A673 (cell line): ENCODE measurements at regions not wholly inside any gene's neighbourhood (a gene's known extent, or its start where the extent isn't known, plus 50 kb on each side); places are given as distances from the start of the nearest gene placed in this dataset.

ENCODE experiments used
- BruUV-seq: library from RNA; stranded (reverse); fragments of 400-500 nt; replicated peaks from 2 replicates; lab custom pipeline; 2021; lab: Mats Ljungman, UMichigan
- CTCF ChIA-PET: fragments of 300-600 bp; sonication (Branson Sonifier 250); formaldehyde crosslinking; loops from one replicate; lab custom pipeline; 2022; ENCODE audit warnings: antibody characterized with exemption; lab: Charles Lee
- POLR2A ChIA-PET: fragments of 300-600 bp; sonication (Branson Sonifier 250); formaldehyde crosslinking; loops from one replicate; lab custom pipeline; 2022; ENCODE audit warnings: antibody characterized with exemption; ENCODE audit not compliant: low non-redundant PET; lab: Charles Lee
- DNase-seq: peaks from one replicate; pipeline ENCODE4 v3.0.0-alpha.2; 2015; ENCODE audit warnings: low spot score
- H3K27ac ChIP-seq: fragments of 200-600 bp; sonication (generic); 2 replicates; pipeline ENCODE4 v1.5.1; 2016; ENCODE audit warnings: mixed run types, low read depth, mild to moderate bottlenecking, mixed read lengths, antibody characterized with exemption, low read length; ENCODE audit not compliant: poor library complexity, severe bottlenecking
- H3K27me3 ChIP-seq: fragments of 200-600 bp; sonication (generic); replicated peaks from 2 replicates; pipeline ENCODE4 v1.6.1; 2017; ENCODE audit warnings: mixed run types, low read depth, mild to moderate bottlenecking, mixed read lengths, antibody characterized with exemption, low read length; ENCODE audit not compliant: insufficient read depth, poor library complexity
- H3K36me3 ChIP-seq: fragments of 200-600 bp; sonication (generic); 2 replicates; pipeline ENCODE4 v1.6.1; 2016; ENCODE audit warnings: mixed run types, mild to moderate bottlenecking, mixed read lengths, antibody characterized with exemption, low read length; ENCODE audit not compliant: insufficient read depth, poor library complexity, severe bottlenecking
- H3K4me1 ChIP-seq: fragments of 200-600 bp; sonication (generic); 2 replicates; pipeline ENCODE4 v1.6.1; 2017; ENCODE audit warnings: mixed run types, mild to moderate bottlenecking, mixed read lengths, antibody characterized with exemption, low read length; ENCODE audit not compliant: insufficient read depth, poor library complexity, severe bottlenecking
- H3K4me3 ChIP-seq: fragments of 200-600 bp; sonication (generic); 2 replicates; pipeline ENCODE4 v1.5.1; 2016; ENCODE audit warnings: low read depth, mixed run types, mild to moderate bottlenecking, mixed read lengths, low read length; ENCODE audit not compliant: poor library complexity, severe bottlenecking
- H3K9me3 ChIP-seq: fragments of 200-600 bp; sonication (generic); 2 replicates; pipeline ENCODE4 v1.6.1; 2016; ENCODE audit warnings: mixed run types, low read depth, mild to moderate bottlenecking, mixed read lengths, antibody characterized with exemption, low read length; ENCODE audit not compliant: poor library complexity, severe bottlenecking
- CTCF ChIP-seq: fragments of 300-800, 200-600 bp; sonication (generic); conservative IDR thresholded peaks from 2 replicates; pipeline ENCODE4 v1.5.1; 2017; ENCODE audit warnings: low read depth, mild to moderate bottlenecking, antibody characterized with exemption, low read length, moderate library complexity, mixed read lengths
- EZH2 ChIP-seq: fragments of 200-600 bp; sonication (generic); IDR thresholded peaks from 2 replicates; pipeline ENCODE4 v1.6.1; 2017; ENCODE audit warnings: borderline replicate concordance, low read depth, mild to moderate bottlenecking, mixed read lengths, antibody characterized with exemption, low read length; ENCODE audit not compliant: poor library complexity, severe bottlenecking
- intact Hi-C: fragments of 100-400 bp; cut with micrococcal nuclease; formaldehyde crosslinking; loops from one replicate; pipeline ENCODE4 v1.10.0; 2022; ENCODE audit not compliant: unreplicated experiment

GRCh38 chr10:5588603-5589002 is 63.8 kb downstream of the CALML3 start:
- Histone ChIP-seq H3K27ac (no peak overlapping the region), H3K27me3 (no peaks in the 10 kb centered on the region), H3K4me1 (no peaks in the 10 kb centered on the region), H3K36me3 (no peaks in the 10 kb centered on the region), H3K9me3 (no peaks in the 10 kb centered on the region), H3K4me3 (no peak overlapping the region)
- CTCF ChIA-PET = no interaction called here
- POLR2A ChIA-PET = no interaction called here
- intact Hi-C loops = no loop called here
- no TSS peak for BruUV-seq
- TF ChIP-seq EZH2 (no peak), CTCF (no peak)
- no peak for DNase-seq
